MM.1S (cell line): ENCODE measurements at regions not wholly inside any gene's neighbourhood (a gene's known extent, or its start where the extent isn't known, plus 50 kb on each side); places are given as distances from the start of the nearest gene placed in this dataset.

Experiments
- CTCF ChIP-seq: fragments of 300-600 bp; sonication (generic); IDR thresholded peaks from 2 replicates; pipeline ENCODE4 v1.5.1; 2016; ENCODE audit warnings: antibody characterized with exemption, low read length, mixed read lengths
- EZH2 ChIP-seq: fragments of 300-600 bp; sonication (generic); optimal IDR thresholded peaks from 2 replicates; pipeline ENCODE3; 2017; ENCODE audit warnings: low read depth, mild to moderate bottlenecking, antibody characterized with exemption, low read length, mixed read lengths

GRCh38 chr3:106906074-106906473, 471.2 kb upstream of the CCDC54 start:
- TF ChIP-seq CTCF, result no peak
- no peak for TF ChIP-seq EZH2
